ENCODE measurements at regions not wholly inside any gene's neighbourhood (a gene's known extent, or its start where the extent isn't known, plus 50 kb on each side); places are given as distances from the start of the nearest gene placed in this dataset.

DNA sequence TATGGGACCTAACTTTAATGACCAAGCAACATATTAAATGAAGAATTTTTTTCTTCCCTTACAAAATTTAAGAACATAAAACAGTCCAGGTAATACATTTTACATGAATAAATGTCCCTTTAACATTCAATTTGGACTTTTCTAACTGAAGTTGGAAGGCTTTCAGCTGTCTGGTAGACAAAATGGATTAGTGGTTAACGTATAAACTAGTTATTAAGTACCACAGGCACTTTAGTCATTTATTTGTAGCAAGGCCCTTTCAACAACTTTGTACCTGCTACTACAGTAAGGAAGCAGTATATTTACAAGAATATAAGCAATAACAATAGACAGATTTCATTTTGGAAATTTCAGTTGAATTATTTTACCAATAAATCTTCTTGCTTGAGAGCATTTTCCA is 152.5 kb upstream of the TENT5D start:
- Mint-ChIP-seq H3K9me3 (no peaks in the 10 kb centered on the region), H3K27me3 (ENCODE audit: low read depth) (no peaks in the 10 kb centered on the region), H3K27ac (peak overlapping the region; percentile 64 to 78 (median 76)), H3K4me1 (no peaks in the 10 kb centered on the region), H3K4me3 (no peak overlapping the region), H3K36me3 (ENCODE audit: low read depth) (no peaks in the 10 kb centered on the region)
- no peak for TF ChIP-seq CTCF (IDR thresholded peaks at IDR 0.05; ENCODE audit: unreplicated experiment in 3 of 3)

DNA sequence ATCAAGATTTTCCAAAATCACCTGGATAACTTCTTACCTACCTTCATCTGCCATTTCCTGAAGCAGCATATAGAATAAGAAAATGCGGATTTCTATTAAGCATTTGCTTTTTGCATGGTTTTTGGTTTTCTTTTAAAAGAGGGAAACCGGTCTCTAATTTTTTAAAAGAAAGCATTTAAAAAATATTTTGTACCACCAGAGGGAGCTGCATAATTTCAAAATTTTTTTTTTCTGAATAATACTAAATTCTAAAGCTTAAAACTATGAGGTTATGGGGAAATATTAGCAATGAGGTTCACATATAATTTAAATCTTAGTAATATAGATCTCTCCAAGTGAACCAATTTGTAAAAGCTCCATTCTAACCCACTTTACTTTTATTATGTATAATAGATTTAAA is 137.7 kb upstream of the TENT5D start:
- no peaks in the 10 kb centered on the region for H3K4me1 Mint-ChIP-seq
- TF ChIP-seq CTCF (IDR thresholded peaks at IDR 0.05; ENCODE audit: unreplicated experiment in 3 of 3) = peak; percentile 20 to 50 (median 25)
- no peak overlapping the region for H3K4me3 Mint-ChIP-seq
- H3K27ac Mint-ChIP-seq = no peak overlapping the region
- peaks cover 8% of the 10 kb centered on the region for H3K9me3 Mint-ChIP-seq
- no peaks in the 10 kb centered on the region for H3K27me3 Mint-ChIP-seq (ENCODE audit: low read depth)
- no peaks in the 10 kb centered on the region for H3K36me3 Mint-ChIP-seq (ENCODE audit: low read depth)

- Mint-ChIP-seq H3K36me3 (ENCODE audit: low read depth) (no peaks in the 10 kb centered on the region), H3K27me3 (ENCODE audit: low read depth) (no peaks in the 10 kb centered on the region), H3K4me1 (no peaks in the 10 kb centered on the region), H3K4me3 (no peak overlapping the region), H3K27ac (no peak overlapping the region), H3K9me3 (no peaks in the 10 kb centered on the region)
- TF ChIP-seq CTCF (IDR thresholded peaks at IDR 0.05; ENCODE audit: unreplicated experiment in 3 of 3) = peak; percentile 46 to 61 (median 54)
Observed at GRCh38 chrX:80285131-80285773, 135.0 kb upstream of the TENT5D start.

DNA sequence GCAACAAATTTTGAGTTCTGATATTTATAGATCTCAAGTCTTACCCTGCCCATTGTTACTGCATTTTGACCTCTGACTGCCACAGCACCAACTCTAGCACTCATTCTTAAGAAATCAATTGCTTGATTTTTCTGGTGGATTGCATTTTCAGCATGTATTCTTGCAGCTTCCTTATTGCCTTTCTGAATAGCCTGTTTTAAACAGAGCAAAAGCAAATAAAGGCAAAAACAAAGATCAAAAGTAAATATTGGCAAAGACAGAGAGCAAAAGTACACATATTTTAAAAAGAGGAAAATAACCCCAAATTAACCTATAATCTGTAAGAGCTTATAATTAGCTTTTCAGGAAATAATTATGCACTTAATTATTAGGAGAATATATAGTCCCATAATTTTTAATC is 129.4 kb upstream of the TENT5D start:
- H3K4me1 Mint-ChIP-seq = no peaks in the 10 kb centered on the region
- no peak overlapping the region for H3K4me3 Mint-ChIP-seq
- H3K27ac Mint-ChIP-seq = no peak overlapping the region
- peaks cover 9% of the 10 kb centered on the region for H3K9me3 Mint-ChIP-seq
- TF ChIP-seq CTCF (IDR thresholded peaks at IDR 0.05; ENCODE audit: unreplicated experiment in 3 of 3) = no peak
- H3K36me3 Mint-ChIP-seq (ENCODE audit: low read depth) = no peaks in the 10 kb centered on the region
- H3K27me3 Mint-ChIP-seq (ENCODE audit: low read depth) = no peaks in the 10 kb centered on the region

GRCh38 chrX:80293354-80293753 is 126.9 kb upstream of the TENT5D start:
- no peaks in the 10 kb centered on the region for H3K27me3 Mint-ChIP-seq (ENCODE audit: low read depth)
- no peaks in the 10 kb centered on the region for H3K36me3 Mint-ChIP-seq (ENCODE audit: low read depth)
- H3K4me3 Mint-ChIP-seq = no peak overlapping the region
- peaks cover 9% of the 10 kb centered on the region for H3K9me3 Mint-ChIP-seq
- H3K27ac Mint-ChIP-seq = no peak overlapping the region
- no peaks in the 10 kb centered on the region for H3K4me1 Mint-ChIP-seq
- no peak for TF ChIP-seq CTCF (IDR thresholded peaks at IDR 0.05; ENCODE audit: unreplicated experiment in 3 of 3)

- Mint-ChIP-seq H3K9me3 (peaks cover 2% of the 10 kb centered on the region), H3K36me3 (ENCODE audit: low read depth) (no peaks in the 10 kb centered on the region), H3K27me3 (ENCODE audit: low read depth) (no peaks in the 10 kb centered on the region), H3K4me3 (no peak overlapping the region), H3K27ac (no peak overlapping the region), H3K4me1 (no peaks in the 10 kb centered on the region)
- no peak for TF ChIP-seq CTCF (IDR thresholded peaks at IDR 0.05; ENCODE audit: unreplicated experiment in 3 of 3)
Observed at GRCh38 chrX:80306007-80306406, 114.2 kb upstream of the TENT5D start.

Data from nephron (organoid).